ENCODE measurements at regions not wholly inside any gene's neighbourhood (a gene's known extent, or its start where the extent isn't known, plus 50 kb on each side); places are given as distances from the start of the nearest gene placed in this dataset.
"Not testable (repeated sequence)": the region's sequence is repeated elsewhere in the genome, so short reads cannot be mapped to it uniquely, and the experiment has no call there.

DNA sequence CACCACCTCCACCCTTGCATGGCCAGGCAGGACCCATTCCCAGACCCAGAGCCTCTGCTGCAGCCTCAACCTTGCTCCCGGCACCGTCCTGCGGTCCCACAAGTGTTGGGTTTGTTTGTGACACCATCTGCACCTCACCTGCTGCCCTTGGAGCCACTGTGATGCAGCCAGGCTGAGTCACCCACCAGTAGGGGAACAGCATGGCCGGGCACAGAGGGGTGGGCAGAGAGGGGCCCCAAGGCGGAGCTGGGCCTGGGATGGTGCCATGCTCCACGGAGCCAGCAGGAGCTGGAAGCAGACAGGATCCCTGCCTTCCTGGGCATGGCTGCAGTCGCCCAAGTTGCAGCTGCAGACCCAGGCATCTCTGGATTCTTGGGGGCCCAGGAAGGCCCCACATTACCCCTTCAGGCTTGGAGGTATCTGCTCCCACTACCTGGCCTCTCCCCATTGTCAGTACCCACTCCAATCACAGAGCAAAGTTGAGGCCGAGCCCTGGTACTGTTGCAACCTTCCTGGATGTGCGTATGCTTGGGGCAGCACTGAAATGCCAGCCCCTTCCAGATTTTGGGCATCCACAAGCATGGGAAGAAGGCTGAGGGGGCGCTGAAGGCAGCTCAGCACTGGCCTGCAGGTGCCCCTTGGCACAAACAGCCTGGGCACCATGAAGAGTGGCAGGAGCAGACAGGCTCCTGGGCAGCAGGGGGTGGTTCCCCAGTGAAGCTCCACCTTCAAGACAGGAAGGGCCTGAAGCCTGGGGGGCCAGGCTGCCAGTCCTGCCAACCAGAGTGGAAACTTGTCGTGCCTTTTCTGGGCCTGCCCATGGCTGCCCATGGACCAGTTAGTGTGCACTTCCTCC, 172.8 kb downstream of the MATN1 start:
- no peak for DNase-seq

GRCh38 chr1:30549872-30550271, 173.5 kb downstream of the MATN1 start:
- DNase-seq: not testable (repeated sequence)

DNA sequence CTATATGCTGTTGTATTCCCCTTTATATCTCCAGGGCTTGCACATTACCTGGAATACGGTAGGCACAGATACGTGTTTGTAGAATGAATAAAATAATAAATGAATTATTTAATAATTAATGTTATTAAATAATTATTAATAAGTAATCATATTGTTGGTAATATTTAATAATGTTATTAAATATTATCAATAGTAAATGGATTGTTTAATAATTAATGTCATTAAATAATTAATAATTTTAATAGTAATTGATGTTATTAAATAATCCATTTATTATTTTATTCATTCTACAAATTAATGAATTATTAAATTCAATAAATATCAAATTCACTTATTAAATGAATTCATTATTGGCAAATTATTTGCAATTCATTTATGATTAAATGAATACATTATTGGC, 175.1 kb downstream of the MATN1 start:
- no peak for DNase-seq

GRCh38 chr1:30547326-30547725, 176.1 kb downstream of the MATN1 start:
- DNase-seq: not testable (repeated sequence)

DNA sequence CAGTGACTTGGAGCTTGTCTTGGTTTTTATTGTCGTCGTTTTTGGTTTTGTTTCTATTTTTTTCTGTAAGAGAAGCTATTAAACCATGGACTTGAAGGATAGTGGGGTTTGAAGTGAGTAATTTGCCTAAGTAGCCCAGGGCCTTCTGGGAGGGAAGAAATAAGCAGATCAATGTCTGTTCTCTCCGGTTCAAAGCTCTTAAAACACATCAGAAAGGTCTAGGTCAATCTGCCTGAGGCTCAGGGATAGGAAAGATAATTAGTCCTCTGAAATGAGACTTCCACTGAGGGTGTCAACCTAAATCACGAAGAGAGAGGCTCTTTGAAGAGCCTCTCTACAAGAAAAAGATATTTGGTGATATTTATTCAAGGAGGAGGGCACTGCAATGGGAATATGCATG, 178.0 kb downstream of the MATN1 start:
- DNase-seq: no peak

DNA sequence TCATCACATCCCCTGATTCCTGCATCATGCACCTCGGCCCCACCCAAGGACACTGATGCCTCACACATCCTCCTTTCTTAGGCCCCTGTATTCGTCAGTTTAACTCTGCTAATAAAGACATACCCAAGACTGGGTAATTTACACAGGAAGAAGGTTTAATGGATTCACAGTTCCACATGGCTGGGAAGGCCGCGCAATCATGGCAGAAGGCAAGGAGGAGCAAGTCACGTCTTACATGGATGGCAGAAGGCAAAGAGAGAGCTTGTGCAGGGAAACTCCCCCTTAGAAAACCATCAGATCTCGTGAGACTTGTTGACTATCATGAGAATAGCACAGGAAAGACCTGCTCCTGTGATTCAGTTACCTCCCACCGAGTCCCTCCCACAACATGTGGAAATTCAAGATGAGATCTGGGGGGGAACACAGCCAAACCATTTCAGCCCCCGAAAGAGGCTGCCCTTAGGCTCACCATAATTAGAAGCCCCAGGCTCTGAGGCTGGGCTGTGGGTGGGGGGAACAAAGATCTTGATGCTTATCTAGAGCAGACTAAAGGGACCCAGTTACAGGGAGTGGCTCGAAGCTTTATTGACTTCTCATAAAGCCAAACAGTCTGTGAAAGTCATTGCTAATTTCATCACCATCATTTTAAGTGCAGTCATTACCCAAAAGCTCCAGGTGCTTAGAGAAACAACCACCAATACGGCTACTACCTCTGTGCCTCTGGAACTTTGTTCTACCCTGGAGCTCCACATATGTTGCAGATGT, 181.5 kb downstream of the MATN1 start:
- DNase-seq: no peak

DNA sequence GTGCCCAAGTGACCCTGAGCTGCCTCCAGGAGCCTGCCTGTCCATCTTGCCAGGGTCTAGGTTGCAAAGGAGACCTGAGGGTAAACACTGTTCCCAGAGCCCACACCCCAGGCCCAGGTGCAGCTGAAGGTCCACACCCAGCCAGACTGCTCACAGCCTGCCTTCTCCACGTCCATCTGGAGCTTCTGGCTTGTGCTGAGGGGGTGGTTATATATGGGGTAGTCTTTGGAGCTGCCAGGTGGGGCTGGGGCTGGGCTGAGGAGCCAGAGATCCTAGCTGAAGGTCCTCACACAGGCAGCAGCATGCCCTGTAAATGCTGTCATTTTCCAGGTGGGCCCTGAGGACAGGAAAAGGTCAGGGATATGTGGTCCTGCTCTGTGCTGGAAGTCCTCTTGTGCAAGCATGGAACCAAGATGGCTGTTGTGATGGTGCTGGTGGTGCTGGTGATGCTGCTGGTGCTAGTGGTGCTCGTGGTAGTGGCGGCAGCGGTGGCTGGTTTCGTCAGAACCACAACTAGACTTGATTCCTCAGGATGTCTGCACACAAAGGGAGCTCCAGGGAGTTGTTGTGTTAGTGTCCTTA, 182.7 kb downstream of the MATN1 start:
- no peak for DNase-seq

DNA sequence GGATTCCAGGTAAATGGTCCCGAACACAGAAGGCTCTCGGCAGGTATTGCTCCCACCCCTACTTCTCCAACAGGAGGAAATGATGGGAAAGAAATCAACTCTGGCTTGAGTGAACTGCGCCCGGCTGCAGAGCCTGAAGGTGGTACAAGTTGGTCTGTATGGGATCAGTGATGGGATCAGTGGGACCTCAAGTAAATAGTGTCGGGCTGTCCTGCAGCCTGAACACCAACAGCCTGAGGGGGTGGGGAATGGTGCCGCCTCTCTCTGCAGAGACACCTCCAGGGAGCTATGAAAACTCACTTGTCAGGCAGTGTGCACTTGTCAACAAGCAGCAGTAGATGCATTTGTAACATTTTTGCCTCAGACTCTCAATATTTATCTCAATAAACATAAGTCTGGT, 183.5 kb downstream of the MATN1 start:
- no peak for DNase-seq

DNA sequence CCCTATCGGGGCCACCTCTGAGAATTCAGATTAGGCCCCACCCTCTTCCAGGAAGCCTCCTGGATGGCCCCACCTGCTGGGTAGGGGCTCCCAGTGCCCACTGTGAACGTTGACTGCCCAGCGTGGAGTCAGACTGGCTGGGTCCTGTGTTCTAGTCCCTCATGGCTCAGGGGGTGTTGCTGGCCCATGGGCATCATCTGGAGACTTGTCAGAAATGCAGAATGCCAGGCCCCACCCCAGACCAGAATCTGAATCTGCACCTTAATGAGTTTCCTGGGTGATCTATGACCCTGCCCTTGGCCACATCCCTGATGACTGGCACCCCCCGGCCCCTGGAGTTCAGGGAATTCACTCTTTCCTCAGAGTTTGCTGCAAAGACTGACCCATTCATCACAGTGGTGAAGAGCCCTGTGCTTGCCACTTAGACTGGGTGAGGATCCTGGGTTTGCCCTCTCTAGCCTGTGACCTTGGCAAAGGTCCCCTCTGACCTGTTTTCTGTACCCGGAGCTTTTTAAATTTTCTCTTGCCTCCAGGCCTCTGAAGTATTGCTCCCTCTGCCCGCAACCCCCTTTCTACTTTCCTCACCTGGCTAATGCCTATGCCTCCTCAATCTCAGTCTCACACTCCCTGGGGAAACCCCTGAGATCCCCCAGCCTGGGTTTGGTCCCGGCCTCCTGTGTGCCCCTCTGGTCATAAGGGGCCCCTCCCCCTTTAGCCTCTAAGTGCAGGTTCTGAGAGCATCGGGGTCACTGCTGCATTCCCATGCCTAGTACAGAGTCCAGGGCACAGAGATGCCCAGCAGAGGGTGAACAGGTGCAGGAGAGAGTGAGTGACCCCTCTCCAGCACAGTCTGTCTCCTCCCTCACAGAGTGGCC, 184.2 kb downstream of the MATN1 start:
- no peak for DNase-seq

- no peak for DNase-seq
Measured at GRCh38 chr1:30538226-30538992, 185.0 kb downstream of the MATN1 start.

DNA sequence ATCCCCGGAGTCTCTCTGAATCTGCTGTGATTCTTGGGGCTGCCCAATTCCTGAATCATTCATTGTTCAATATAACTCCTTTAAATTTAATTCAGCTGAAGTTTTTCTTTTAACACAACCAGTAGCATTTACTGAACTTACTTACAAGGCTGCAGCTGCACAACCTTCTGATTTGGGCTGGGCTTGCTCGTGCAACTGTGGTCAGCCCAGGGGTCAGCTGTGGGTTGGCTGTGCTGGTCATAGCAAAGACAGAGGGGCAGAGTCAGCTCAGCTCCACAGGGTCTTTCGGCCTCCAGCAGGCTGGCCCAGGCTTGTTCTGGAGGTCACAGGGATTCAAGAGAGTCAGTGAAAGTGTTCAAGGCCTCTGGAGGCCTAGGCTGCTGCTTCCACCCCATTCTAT, 186.1 kb downstream of the MATN1 start:
- no peak for DNase-seq

- DNase-seq: no peak
Measured at GRCh38 chr1:30536530-30536929, 186.9 kb downstream of the MATN1 start.

GRCh38 chr1:30535595-30536325, 187.6 kb downstream of the MATN1 start:
- DNase-seq: no peak

DNA sequence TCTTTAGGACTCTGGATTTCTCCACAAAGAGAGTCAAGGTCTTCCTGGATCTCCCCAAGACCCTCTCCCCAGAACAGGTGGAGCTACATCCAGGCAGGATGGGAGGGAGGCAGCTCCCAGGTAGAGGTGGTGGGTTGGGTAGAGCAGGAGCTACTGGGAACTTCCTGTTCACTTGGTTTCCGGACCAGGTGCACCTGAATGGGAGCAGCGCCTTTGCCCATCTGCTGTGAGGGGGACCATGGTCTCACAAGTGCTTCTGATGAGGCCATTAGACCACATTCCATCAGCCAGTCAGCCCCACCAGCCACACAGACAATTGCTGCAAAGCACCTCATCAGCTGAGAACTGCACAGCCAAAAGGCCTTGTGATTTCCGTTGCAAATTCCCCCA, 188.8 kb downstream of the MATN1 start:
- DNase-seq: no peak

DNA sequence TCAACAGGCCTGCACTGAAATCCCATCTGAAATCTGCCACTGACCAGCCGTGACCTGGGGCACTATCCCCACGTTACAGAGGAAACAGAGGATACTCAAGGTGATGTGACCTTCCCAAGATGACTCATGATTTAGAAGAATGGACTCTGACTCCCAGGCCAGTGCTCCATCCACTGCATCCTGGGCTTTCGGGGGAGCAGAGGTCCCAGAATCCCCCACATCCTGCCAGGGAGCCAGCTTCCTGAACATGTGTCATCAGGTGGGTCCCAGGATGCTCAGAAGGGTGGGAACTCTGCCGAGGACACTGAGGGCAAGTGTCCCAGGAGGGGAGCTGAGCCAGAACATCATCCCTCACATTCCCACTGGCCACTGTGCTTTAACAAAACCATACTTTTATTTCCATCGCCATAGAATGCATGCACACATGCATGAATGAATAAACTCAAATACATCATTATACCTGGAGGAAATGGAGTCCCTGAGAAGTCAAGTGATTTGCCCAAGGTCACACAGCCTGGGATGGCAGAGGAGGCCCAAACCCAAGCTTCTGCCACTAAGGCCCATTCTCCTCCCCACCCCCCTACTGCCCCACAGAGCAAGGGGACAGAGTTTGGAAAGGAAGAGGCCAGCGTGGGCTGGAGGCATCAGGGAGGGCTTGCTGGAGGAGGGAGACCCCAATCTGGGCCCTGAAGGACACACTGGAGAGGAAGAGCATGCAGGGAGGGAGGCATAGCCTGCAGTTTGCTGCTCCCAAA, 189.4 kb downstream of the MATN1 start:
- DNase-seq: no peak

GRCh38 chr1:30533141-30533540, 190.2 kb downstream of the MATN1 start:
- DNase-seq: no peak

GRCh38 chr1:30532621-30533020, 190.8 kb downstream of the MATN1 start:
- DNase-seq: no peak

- no peak for DNase-seq
Measured at GRCh38 chr1:30527511-30528140, 195.8 kb downstream of the MATN1 start.

DNA sequence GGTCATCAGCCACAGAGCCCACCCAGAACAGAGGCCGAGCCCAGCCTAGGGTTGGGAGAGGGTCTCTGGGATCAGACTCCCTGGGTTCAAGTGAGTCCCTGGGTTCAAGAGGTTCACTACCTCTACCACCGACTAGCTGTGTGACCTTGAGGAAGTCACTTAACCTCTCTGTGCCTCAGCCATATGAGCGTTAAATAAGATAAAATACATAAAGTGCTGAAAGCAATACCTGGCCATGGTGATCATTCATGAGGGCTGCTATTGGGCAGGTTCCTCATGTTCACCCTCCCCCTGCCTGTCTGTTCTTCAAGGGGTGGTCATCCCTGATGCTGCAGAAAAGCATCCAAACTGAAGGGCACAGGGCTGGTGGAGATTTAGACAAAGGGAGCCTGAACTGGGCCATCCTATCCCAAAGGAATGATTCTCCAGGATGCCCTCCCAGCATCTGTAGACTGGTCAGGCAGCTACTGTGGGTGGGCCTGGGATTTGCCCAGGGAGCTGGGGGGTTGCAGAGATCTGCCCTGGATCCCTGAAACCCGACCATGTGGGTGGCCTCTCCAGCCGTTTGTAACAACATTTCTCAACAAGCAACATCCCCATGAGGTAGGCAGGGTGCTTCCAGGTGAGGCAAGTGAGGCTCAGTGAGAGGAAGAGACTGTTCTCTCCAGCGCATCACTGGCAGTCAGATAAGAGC, 196.6 kb downstream of the MATN1 start:
- no peak for DNase-seq
